DOHH2 (cell line): ENCODE measurements at regions not wholly inside any gene's neighbourhood (a gene's known extent, or its start where the extent isn't known, plus 50 kb on each side); places are given as distances from the start of the nearest gene placed in this dataset.

Source experiments
- H3F3A ChIP-seq: fragments of 200-600 bp; sonication (generic), shearing (Covaris generic); 2 replicates; pipeline ENCODE4 v1.6.0; 2016; ENCODE audit warnings: antibody characterized with exemption, mild to moderate bottlenecking; ENCODE audit not compliant: control insufficient read depth, insufficient read depth
- H3K27ac ChIP-seq: fragments of 200-600 bp; sonication (generic); 2 replicates; pipeline ENCODE4 v1.5.1; 2014; ENCODE audit warnings: low read depth, mild to moderate bottlenecking, low read length, moderate library complexity
- H3K27me3 ChIP-seq: fragments of 200-600 bp; sonication (generic); 2 replicates; pipeline ENCODE4 v1.6.1; 2014; ENCODE audit warnings: mild to moderate bottlenecking, low read length, mixed read lengths; ENCODE audit not compliant: control insufficient read depth
- H3K36me3 ChIP-seq: fragments of 200-600 bp; sonication (generic); 2 replicates; pipeline ENCODE4 v1.6.1; 2014; ENCODE audit warnings: mild to moderate bottlenecking, low read length, moderate library complexity, mixed read lengths; ENCODE audit not compliant: control insufficient read depth
- H3K4me1 ChIP-seq: fragments of 200-600 bp; sonication (generic); 2 replicates; pipeline ENCODE4 v1.6.1; 2014; ENCODE audit warnings: mild to moderate bottlenecking, low read length, mixed read lengths; ENCODE audit not compliant: control insufficient read depth
- H3K4me2 ChIP-seq: fragments of 200-600 bp; sonication (generic); 2 replicates; pipeline ENCODE4 v1.6.0; 2014; ENCODE audit warnings: mild to moderate bottlenecking, low read length, moderate library complexity
- H3K4me3 ChIP-seq: fragments of 200-600 bp; sonication (generic); 2 replicates; pipeline ENCODE4 v1.5.1; 2014; ENCODE audit warnings: mild to moderate bottlenecking, low read length, mixed read lengths
- H3K79me2 ChIP-seq: fragments of 200-600 bp; sonication (generic); 2 replicates; pipeline ENCODE4 v1.6.1; 2014; ENCODE audit warnings: mild to moderate bottlenecking, low read length, mixed read lengths; ENCODE audit not compliant: control insufficient read depth
- H3K9me2 ChIP-seq: fragments of 200-600 bp; sonication (generic); replicated peaks from 2 replicates; pipeline ENCODE4 v1.6.1; 2014; ENCODE audit warnings: mild to moderate bottlenecking, low read length, mixed read lengths; ENCODE audit not compliant: control insufficient read depth
- H3K9me3 ChIP-seq: fragments of 200-600 bp; sonication (generic); 2 replicates; pipeline ENCODE4 v1.6.1; 2014; ENCODE audit warnings: antibody characterized with exemption, low read length, mixed read lengths; ENCODE audit not compliant: control insufficient read depth, insufficient read depth
- H4K20me1 ChIP-seq: fragments of 200-600 bp; sonication (generic); 2 replicates; pipeline ENCODE4 v1.6.0; 2014; ENCODE audit warnings: low read depth, mild to moderate bottlenecking, antibody characterized with exemption, low read length, moderate library complexity; ENCODE audit not compliant: control insufficient read depth, insufficient read depth
- EZH2phosphoT487 ChIP-seq: fragments of 200-600 bp; sonication (generic); IDR thresholded peaks from 2 replicates; pipeline ENCODE4 v1.6.1; 2017; ENCODE audit warnings: borderline replicate concordance, mild to moderate bottlenecking, antibody characterized with exemption, low read length, moderate library complexity, mixed read lengths
- TF ChIP-seq, protein P1 (sequence below): fragments of 200-600 bp; sonication (generic); IDR thresholded peaks from one replicate; pipeline ENCODE4 v1.5.1; 2014; ENCODE audit warnings: antibody characterized with exemption, mild to moderate bottlenecking, low read depth, low read length; ENCODE audit not compliant: poor library complexity, severe bottlenecking

DNA sequence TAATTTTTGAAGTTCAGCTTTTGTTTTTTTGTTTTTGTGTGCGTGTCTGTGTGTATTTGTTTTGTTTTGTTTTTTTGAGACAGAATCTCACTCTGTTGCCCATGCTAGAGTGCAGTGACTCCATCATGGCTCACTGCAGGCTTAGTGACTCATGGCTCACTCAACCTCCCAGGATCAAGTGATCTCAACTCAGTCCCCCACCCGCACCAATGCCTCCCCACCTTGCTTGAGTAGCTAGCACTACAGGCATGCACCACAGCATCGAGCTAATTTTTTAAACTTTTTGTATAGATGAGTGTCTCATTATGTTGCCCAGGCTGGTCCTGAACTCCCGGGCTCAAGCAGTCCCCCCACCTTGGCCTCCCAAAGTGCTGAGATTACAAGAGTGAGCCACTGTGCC is 981.4 kb downstream of the BCL11B start:
- Histone ChIP-seq H3K4me1 (no peaks in the 10 kb centered on the region), H3K27me3 (no peaks in the 10 kb centered on the region), H3K4me2 (no peak overlapping the region), H3K79me2 (no peaks in the 10 kb centered on the region), H3K9me3 (no peaks in the 10 kb centered on the region), H3K36me3 (no peaks in the 10 kb centered on the region), H4K20me1 (no peaks in the 10 kb centered on the region), H3K9me2 (no peaks in the 10 kb centered on the region), H3K4me3 (no peak overlapping the region), H3K27ac (no peak overlapping the region), H3F3A (no peaks in the 10 kb centered on the region)
- TF ChIP-seq, protein P1, sequence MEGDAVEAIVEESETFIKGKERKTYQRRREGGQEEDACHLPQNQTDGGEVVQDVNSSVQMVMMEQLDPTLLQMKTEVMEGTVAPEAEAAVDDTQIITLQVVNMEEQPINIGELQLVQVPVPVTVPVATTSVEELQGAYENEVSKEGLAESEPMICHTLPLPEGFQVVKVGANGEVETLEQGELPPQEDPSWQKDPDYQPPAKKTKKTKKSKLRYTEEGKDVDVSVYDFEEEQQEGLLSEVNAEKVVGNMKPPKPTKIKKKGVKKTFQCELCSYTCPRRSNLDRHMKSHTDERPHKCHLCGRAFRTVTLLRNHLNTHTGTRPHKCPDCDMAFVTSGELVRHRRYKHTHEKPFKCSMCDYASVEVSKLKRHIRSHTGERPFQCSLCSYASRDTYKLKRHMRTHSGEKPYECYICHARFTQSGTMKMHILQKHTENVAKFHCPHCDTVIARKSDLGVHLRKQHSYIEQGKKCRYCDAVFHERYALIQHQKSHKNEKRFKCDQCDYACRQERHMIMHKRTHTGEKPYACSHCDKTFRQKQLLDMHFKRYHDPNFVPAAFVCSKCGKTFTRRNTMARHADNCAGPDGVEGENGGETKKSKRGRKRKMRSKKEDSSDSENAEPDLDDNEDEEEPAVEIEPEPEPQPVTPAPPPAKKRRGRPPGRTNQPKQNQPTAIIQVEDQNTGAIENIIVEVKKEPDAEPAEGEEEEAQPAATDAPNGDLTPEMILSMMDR = no peak
- no peak for TF ChIP-seq EZH2phosphoT487

DNA sequence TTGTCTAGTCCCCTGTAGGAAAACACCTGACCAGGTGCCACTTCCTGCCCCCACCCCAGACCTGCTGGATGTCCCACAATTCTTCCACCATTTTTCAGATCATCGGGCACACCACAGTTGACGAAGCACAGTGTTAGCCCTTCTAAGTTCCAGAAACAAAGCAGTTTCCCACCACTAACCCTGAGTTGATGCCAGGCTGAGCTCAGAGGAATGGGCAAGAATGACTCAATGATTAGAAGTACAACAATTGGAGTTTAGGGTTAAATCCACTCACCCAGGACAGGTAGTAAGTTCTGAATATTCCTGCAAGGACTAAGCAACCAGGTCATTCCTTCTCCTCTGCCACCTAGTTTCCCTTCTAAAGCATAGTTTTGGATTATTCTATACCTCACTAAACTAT is 979.8 kb downstream of the BCL11B start:
- Histone ChIP-seq H3K4me3 (no peak overlapping the region), H3K9me2 (no peaks in the 10 kb centered on the region)

DNA sequence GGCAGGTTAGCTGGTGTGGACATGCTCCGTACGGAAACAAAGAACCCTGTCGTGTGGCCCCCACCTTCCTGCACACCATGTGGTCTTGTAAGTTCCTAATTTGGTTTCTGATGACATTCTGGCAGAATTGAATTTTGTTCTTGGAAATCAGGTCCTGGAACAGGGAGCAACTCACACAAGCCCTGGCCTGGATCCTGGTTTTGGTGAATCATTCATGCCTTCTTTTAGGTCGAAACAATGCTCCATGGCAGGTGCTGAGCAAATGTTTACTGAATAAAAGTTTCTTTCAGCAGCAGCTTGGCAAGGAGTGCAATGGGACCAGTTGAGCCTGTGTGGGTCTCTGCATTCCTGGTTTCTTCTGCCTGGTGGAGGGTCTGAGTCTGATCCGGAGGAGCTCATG is 978.4 kb downstream of the BCL11B start:
- no peaks in the 10 kb centered on the region for H3K4me1 ChIP-seq
- H4K20me1 ChIP-seq = no peaks in the 10 kb centered on the region
- H3K27me3 ChIP-seq = no peaks in the 10 kb centered on the region
- TF ChIP-seq EZH2phosphoT487 = no peak
- TF ChIP-seq, protein P1 = no peak
- no peaks in the 10 kb centered on the region for H3F3A ChIP-seq
- H3K9me3 ChIP-seq = no peaks in the 10 kb centered on the region
- H3K27ac ChIP-seq = no peak overlapping the region
- H3K36me3 ChIP-seq = no peaks in the 10 kb centered on the region
- H3K4me2 ChIP-seq = no peak overlapping the region
- no peaks in the 10 kb centered on the region for H3K9me2 ChIP-seq
- H3K4me3 ChIP-seq = no peak overlapping the region
- H3K79me2 ChIP-seq = no peaks in the 10 kb centered on the region

More for the DNA sequence above, 979.8 kb downstream of the BCL11B start:
- TF ChIP-seq, protein P1 = no peak
- TF ChIP-seq EZH2phosphoT487 = no peak
- H4K20me1 ChIP-seq = no peaks in the 10 kb centered on the region
- no peak overlapping the region for H3K27ac ChIP-seq
- H3K27me3 ChIP-seq = no peaks in the 10 kb centered on the region
- H3K4me2 ChIP-seq = no peak overlapping the region
- no peaks in the 10 kb centered on the region for H3K36me3 ChIP-seq
- H3F3A ChIP-seq = no peaks in the 10 kb centered on the region
- no peaks in the 10 kb centered on the region for H3K4me1 ChIP-seq
- no peaks in the 10 kb centered on the region for H3K79me2 ChIP-seq
- no peaks in the 10 kb centered on the region for H3K9me3 ChIP-seq

DNA sequence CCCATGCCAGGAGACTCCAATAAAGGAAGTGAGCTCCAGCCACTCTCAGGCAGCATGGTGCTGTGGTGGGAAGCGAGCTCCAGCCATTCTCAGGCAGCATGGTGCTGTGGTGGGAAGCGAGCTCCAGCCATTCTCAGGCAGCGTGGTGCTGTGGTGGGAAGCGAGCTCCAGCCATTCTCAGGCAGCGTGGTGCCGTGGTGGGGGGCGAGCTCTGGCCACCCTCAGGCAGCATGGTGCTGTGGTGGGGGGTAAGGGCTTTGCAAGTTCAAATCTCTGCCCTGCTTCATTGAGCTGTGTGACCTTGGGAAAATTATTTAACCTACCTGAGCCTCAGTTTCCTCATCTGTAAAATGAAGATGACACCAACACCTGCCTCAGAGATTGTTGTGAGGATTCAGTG is 975.1 kb downstream of the BCL11B start:
- H3K36me3 ChIP-seq = no peaks in the 10 kb centered on the region
- H3K4me3 ChIP-seq = no peak overlapping the region
- no peak overlapping the region for H3K27ac ChIP-seq
- TF ChIP-seq EZH2phosphoT487 = no peak
- no peaks in the 10 kb centered on the region for H3K27me3 ChIP-seq
- no peaks in the 10 kb centered on the region for H3K4me1 ChIP-seq
- H3F3A ChIP-seq = no peaks in the 10 kb centered on the region
- H3K79me2 ChIP-seq = no peaks in the 10 kb centered on the region
- H3K4me2 ChIP-seq = no peak overlapping the region
- H3K9me3 ChIP-seq = no peaks in the 10 kb centered on the region
- H3K9me2 ChIP-seq = no peaks in the 10 kb centered on the region; the same call in 1 of the 2 replicates
- no peaks in the 10 kb centered on the region for H4K20me1 ChIP-seq
